VCaP (cell line): ENCODE measurements at regions not wholly inside any gene's neighbourhood (a gene's known extent, or its start where the extent isn't known, plus 50 kb on each side); places are given as distances from the start of the nearest gene placed in this dataset.
"Not testable (repeated sequence)": the region's sequence is repeated elsewhere in the genome, so short reads cannot be mapped to it uniquely, and the experiment has no call there.

Source experiments
- H3K27ac ChIP-seq: fragments of 450-650 bp; 2 replicates; pipeline ENCODE4 v1.5.1; 2017
- CTCF ChIP-seq: fragments of 450-650 bp; conservative IDR thresholded peaks from 2 replicates; pipeline ENCODE4 v1.5.1; 2017; ENCODE audit warnings: mild to moderate bottlenecking, moderate library complexity

GRCh38 chr2:176914371-176914770 is 298.2 kb upstream of the HNRNPA3 start:
- no peak for TF ChIP-seq CTCF
- H3K27ac ChIP-seq = peak overlapping the region; percentile 25

GRCh38 chr2:176922545-176922944 is 290.0 kb upstream of the HNRNPA3 start:
- H3K27ac ChIP-seq = not testable (repeated sequence)

- H3K27ac ChIP-seq = no peak overlapping the region
- TF ChIP-seq CTCF = no peak
Observed at GRCh38 chr2:176923205-176923604, 289.4 kb upstream of the HNRNPA3 start.

- no peak overlapping the region for H3K27ac ChIP-seq
- no peak for TF ChIP-seq CTCF
Observed at GRCh38 chr2:176924909-176925534, 287.6 kb upstream of the HNRNPA3 start.

GRCh38 chr2:176926453-176926852 is 286.1 kb upstream of the HNRNPA3 start:
- TF ChIP-seq CTCF = no peak
- no peak overlapping the region for H3K27ac ChIP-seq

- not testable (repeated sequence) for H3K27ac ChIP-seq
Observed at GRCh38 chr2:176929387-176929786, 283.2 kb upstream of the HNRNPA3 start.

- TF ChIP-seq CTCF = no peak
- no peak overlapping the region for H3K27ac ChIP-seq
Observed at GRCh38 chr2:176931588-176932563, 280.7 kb upstream of the HNRNPA3 start.

GRCh38 chr2:176934131-176934530 is 278.5 kb upstream of the HNRNPA3 start:
- H3K27ac ChIP-seq = no peak overlapping the region
- TF ChIP-seq CTCF = no peak
